ENCODE measurements at regions not wholly inside any gene's neighbourhood (a gene's known extent, or its start where the extent isn't known, plus 50 kb on each side); places are given as distances from the start of the nearest gene placed in this dataset.

- CTCF ChIA-PET = no interaction called here
- DNase-seq (ENCODE audit: extremely low spot score) = no peak
Measured at GRCh38 chr2:103740631-103741030, 978.8 kb downstream of the TMEM182 start.

GRCh38 chr2:103743195-103743594 lies 981.4 kb downstream of the TMEM182 start:
- no peak for DNase-seq (ENCODE audit: extremely low spot score)
- TF ChIP-seq HDGF (IDR thresholded peaks at IDR 0.05; ENCODE audit: borderline replicate concordance) (no peak), ELF4 (IDR thresholded peaks at IDR 0.05) (no peak), CTBP1 (IDR thresholded peaks at IDR 0.05; ENCODE audit: borderline replicate concordance) (no peak), LEF1 (IDR thresholded peaks at IDR 0.05; ENCODE audit: borderline replicate concordance) (no peak), FOXK2 (IDR thresholded peaks at IDR 0.05) (no peak), SUZ12 (IDR thresholded peaks at IDR 0.05) (no peak), L3MBTL2 (conservative IDR thresholded peaks at IDR 0.05) (no peak), TARDBP (IDR thresholded peaks at IDR 0.05) (no peak), FOXA1 (IDR thresholded peaks at IDR 0.05) (no peak), FOXM1 (IDR thresholded peaks at IDR 0.05; ENCODE audit: borderline replicate concordance) (no peak), PKNOX1 (IDR thresholded peaks at IDR 0.05) (no peak), ZNF384 (IDR thresholded peaks at IDR 0.05) (no peak), SP1 (IDR thresholded peaks at IDR 0.05) (no peak), BHLHE40 (IDR thresholded peaks at IDR 0.05; ENCODE audit: borderline replicate concordance) (no peak), NFRKB (IDR thresholded peaks at IDR 0.05) (no peak), ARNT (IDR thresholded peaks at IDR 0.05) (no peak)
- ChIA-PET POLR2A (no interaction called here), CTCF (no interaction called here)

More at GRCh38 chr2:103740631-103741030, 978.8 kb downstream of the TMEM182 start:
- TF ChIP-seq HDGF (IDR thresholded peaks at IDR 0.05; ENCODE audit: borderline replicate concordance) (no peak), FOXK2 (IDR thresholded peaks at IDR 0.05) (no peak), SP1 (IDR thresholded peaks at IDR 0.05) (no peak), FOXM1 (IDR thresholded peaks at IDR 0.05; ENCODE audit: borderline replicate concordance) (no peak), TARDBP (IDR thresholded peaks at IDR 0.05) (no peak), NFRKB (IDR thresholded peaks at IDR 0.05) (no peak), CTBP1 (IDR thresholded peaks at IDR 0.05; ENCODE audit: borderline replicate concordance) (no peak), LEF1 (IDR thresholded peaks at IDR 0.05; ENCODE audit: borderline replicate concordance) (no peak), ZNF384 (IDR thresholded peaks at IDR 0.05) (no peak), SUZ12 (IDR thresholded peaks at IDR 0.05) (no peak), FOXA1 (IDR thresholded peaks at IDR 0.05) (no peak), ELF4 (IDR thresholded peaks at IDR 0.05) (no peak)
- POLR2A ChIA-PET = no interaction called here

GRCh38 chr2:103754530-103754929 lies 992.7 kb downstream of the TMEM182 start:
- ChIA-PET POLR2A (no interaction called here), CTCF (no interaction called here)
- no peak for DNase-seq (ENCODE audit: extremely low spot score)
- TF ChIP-seq ZNF384 (IDR thresholded peaks at IDR 0.05) = no peak
- no peak for TF ChIP-seq ELF4 (IDR thresholded peaks at IDR 0.05)
- no peak for TF ChIP-seq L3MBTL2 (conservative IDR thresholded peaks at IDR 0.05)
- TF ChIP-seq ARNT (IDR thresholded peaks at IDR 0.05) = no peak

GRCh38 chr2:103773884-103774283 lies 1012.1 kb downstream of the TMEM182 start:
- CTCF ChIA-PET = no interaction called here

GRCh38 chr2:103780088-103780702 lies 1018.4 kb downstream of the TMEM182 start:
- no peak for DNase-seq (ENCODE audit: extremely low spot score)
- TF ChIP-seq SP1 (IDR thresholded peaks at IDR 0.05) (no peak), TARDBP (IDR thresholded peaks at IDR 0.05) (no peak), PKNOX1 (IDR thresholded peaks at IDR 0.05) (no peak), ARNT (IDR thresholded peaks at IDR 0.05) (no peak), ELF4 (IDR thresholded peaks at IDR 0.05) (no peak), ZNF384 (IDR thresholded peaks at IDR 0.05) (no peak), SUZ12 (IDR thresholded peaks at IDR 0.05) (no peak), FOXM1 (IDR thresholded peaks at IDR 0.05; ENCODE audit: borderline replicate concordance) (no peak), FOXK2 (IDR thresholded peaks at IDR 0.05) (no peak), FOXA1 (IDR thresholded peaks at IDR 0.05) (no peak), LEF1 (IDR thresholded peaks at IDR 0.05; ENCODE audit: borderline replicate concordance) (no peak)
- POLR2A ChIA-PET = no interaction called here
- CTCF ChIA-PET = no interaction called here

More at GRCh38 chr2:103773884-103774283, 1012.1 kb downstream of the TMEM182 start:
- POLR2A ChIA-PET = no interaction called here
- no peak for TF ChIP-seq ZNF384 (IDR thresholded peaks at IDR 0.05)
- DNase-seq (ENCODE audit: extremely low spot score) = no peak

GRCh38 chr2:103781313-103781712 lies 1019.5 kb downstream of the TMEM182 start:
- no peak for DNase-seq (ENCODE audit: extremely low spot score)
- TF ChIP-seq BHLHE40 (IDR thresholded peaks at IDR 0.05; ENCODE audit: borderline replicate concordance) (no peak), FOXM1 (IDR thresholded peaks at IDR 0.05; ENCODE audit: borderline replicate concordance) (no peak), ARNT (IDR thresholded peaks at IDR 0.05) (no peak), NFRKB (IDR thresholded peaks at IDR 0.05) (no peak)
- ChIA-PET CTCF (no interaction called here), POLR2A (no interaction called here)

- ChIA-PET CTCF (no interaction called here), POLR2A (no interaction called here)
- no peak for TF ChIP-seq HDGF (IDR thresholded peaks at IDR 0.05; ENCODE audit: borderline replicate concordance)
- TF ChIP-seq ARNT (IDR thresholded peaks at IDR 0.05) = no peak
- TF ChIP-seq FOXK2 (IDR thresholded peaks at IDR 0.05) = no peak
- no peak for TF ChIP-seq FOXM1 (IDR thresholded peaks at IDR 0.05; ENCODE audit: borderline replicate concordance)
- no peak for TF ChIP-seq ZNF384 (IDR thresholded peaks at IDR 0.05)
- TF ChIP-seq L3MBTL2 (conservative IDR thresholded peaks at IDR 0.05) = no peak
- no peak for TF ChIP-seq TARDBP (IDR thresholded peaks at IDR 0.05)
- no peak for TF ChIP-seq ELF4 (IDR thresholded peaks at IDR 0.05)
- TF ChIP-seq PKNOX1 (IDR thresholded peaks at IDR 0.05) = no peak
- no peak for TF ChIP-seq FOXA1 (IDR thresholded peaks at IDR 0.05)
- no peak for DNase-seq (ENCODE audit: extremely low spot score)
Measured at GRCh38 chr2:103784261-103784660, 1022.4 kb downstream of the TMEM182 start.
